G401.6 (cell line): ENCODE measurements at regions not wholly inside any gene's neighbourhood (a gene's known extent, or its start where the extent isn't known, plus 50 kb on each side); places are given as distances from the start of the nearest gene placed in this dataset.

Experiments used
- FAIRE-seq: peaks from 2 replicates; lab custom pipeline; 2012; peaks lifted over from hg19 to GRCh38; lab: Jason Lieb, UNC

DNA sequence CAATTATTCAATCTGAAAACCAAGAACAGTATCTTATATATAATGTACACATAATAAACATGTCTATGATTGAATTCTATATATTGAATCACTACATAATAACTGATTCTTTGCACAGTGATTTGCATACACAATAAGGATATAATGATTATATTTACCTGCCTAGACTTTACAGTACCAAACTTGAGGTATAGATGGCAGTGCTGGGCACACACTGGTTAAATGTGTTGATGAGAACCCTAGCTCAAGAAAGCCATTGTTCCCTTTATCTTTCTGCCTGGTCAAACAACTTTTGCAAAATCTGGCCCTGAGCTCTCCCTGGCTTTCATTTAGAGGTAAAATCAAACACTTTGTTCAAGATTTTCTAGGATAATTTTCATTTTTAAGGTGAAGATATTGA, 697.7 kb downstream of the TUSC7 start:
- peak; percentile 48 for FAIRE-seq

DNA sequence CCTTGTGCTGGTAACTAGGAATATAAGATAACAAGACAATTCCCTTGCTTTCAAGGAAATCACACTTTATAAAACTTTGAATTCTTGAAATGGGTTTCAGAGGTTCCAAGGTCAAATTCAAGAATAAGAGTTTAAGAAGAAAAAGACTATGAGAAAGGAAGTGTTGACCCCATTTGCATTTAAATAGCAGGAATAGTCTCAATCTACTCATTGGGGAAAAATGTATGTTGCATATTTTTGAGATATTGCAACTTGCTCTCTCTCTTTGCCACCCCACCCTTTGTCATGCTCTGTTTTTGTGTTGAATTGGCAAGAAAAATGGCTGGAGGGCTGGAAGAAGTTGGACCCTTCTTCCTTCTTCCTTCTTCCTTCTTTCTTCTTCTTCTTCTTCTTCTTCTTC, 699.2 kb downstream of the TUSC7 start:
- no peak for FAIRE-seq

GRCh38 chr3:117409256-117409655, 699.7 kb downstream of the TUSC7 start:
- FAIRE-seq: no peak

- no peak for FAIRE-seq
These were observed 700.3 kb downstream of the TUSC7 start for GRCh38 chr3:117409701-117410459.

GRCh38 chr3:117411971-117412370, 702.4 kb downstream of the TUSC7 start:
- no peak for FAIRE-seq

GRCh38 chr3:117417411-117417810, 707.8 kb downstream of the TUSC7 start:
- no peak for FAIRE-seq

GRCh38 chr3:117427081-117427480, 717.5 kb downstream of the TUSC7 start:
- FAIRE-seq: no peak

- FAIRE-seq: no peak
These were observed 723.8 kb downstream of the TUSC7 start for GRCh38 chr3:117433427-117433826.

DNA sequence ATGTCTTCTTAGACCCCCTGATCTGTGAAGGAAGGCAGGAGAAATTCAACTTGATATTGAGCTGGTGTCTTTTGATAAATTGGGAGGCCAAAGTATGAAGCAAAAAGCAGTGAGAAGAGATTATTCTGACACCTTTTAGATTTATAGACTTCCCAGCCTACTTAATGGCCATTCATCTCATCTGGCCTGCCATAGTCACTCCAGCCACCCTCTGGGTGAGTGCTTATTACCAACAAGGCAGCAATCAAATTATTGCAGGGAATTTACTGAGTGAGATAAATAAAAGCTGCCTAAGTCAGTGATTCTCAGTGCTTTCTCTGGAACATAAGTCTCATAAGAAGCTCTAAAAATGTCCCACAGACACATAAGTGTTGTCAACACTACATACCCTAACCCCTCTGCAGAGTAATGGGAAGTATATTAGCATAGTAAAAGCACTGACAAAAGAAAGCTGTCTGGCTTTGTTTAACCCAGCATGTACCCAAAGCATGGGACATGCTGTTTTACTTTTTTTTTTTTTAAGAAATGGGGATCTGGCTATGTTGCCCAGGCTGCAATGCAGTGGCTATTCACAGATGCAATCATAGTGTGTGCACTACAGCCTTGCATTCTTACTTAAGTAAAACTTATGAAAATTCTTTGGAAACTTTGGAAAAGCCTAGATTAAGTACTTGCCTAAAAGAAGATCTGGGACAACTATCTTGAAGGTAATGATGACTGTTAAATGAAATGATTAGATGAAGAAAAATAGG, 725.3 kb downstream of the TUSC7 start:
- FAIRE-seq: no peak

DNA sequence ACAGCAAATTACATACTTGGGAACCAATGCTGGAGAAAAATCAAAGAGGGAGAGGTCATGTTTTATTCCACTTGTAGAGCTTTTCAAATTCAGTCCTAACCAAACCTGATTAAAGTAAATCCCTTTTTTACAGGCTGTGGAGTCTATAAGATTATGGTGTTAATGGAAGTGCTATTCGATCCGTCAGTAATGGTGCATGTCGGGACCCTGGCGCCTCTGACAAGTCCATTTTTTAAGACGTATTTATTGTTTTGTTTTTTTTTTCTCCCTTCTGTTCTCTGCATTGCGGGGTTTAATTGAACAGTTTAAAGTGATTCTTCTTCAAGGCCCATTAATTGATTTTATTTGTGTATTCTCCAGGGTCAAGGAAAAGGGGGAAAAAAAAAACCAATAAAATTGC, 725.9 kb downstream of the TUSC7 start:
- FAIRE-seq: no peak

- no peak for FAIRE-seq
These were observed 730.2 kb downstream of the TUSC7 start for GRCh38 chr3:117439812-117440211.

DNA sequence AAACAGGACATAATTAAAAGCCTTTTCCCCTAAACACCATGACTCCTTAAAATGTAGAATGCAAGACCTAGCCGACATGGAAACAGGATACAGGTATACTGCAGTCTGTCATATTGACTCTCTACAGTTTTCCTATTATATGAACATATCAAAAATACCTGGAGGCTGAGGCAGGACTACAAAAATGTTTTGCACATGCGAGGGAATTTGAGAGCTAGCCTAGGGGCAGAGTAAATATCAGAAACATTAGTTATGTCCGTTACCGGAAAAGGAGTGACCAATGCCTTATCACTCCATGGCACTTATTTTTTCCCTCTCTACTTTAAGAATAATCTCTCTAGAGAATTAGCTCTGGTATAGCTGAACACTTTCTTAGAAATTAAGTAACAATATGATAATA, 732.3 kb downstream of the TUSC7 start:
- no peak for FAIRE-seq

DNA sequence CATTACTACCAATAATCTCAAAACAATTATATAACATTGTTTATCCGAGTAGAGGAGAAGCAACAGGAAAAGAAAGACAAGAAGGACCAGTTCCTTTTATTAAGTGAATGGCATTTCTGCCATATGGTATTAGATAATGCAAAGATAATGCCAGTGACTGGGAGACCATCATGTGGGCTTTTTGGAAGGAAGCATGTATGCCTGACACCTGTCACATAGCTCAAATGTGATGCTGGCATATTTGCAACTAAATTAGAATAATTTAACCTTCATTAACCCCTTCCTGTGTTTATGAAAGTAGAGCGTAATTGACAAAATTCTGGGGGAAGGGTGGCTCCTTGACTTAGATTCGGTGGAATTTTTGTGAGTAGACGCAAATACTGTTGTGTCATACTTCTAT, 733.0 kb downstream of the TUSC7 start:
- no peak for FAIRE-seq

GRCh38 chr3:117443014-117443413, 733.4 kb downstream of the TUSC7 start:
- FAIRE-seq: no peak

DNA sequence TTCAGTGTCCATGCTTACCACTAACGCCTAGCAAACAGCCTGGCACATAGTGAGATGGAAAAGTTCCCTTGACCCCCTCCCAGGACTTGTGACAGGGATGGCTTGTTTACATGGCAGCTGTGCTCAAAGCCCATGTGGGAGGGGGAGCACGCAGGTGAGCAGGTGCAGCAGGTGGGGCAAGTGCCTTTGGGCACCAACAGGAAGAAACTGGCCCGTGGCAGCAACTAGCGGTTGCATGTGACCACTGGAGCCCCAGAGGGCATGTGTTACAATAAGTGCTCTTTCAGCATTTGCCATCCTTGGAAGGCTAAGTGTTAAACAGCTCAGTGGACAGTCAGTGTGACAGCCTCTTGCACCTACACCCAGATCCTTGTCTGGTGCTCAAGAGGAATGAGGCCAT, 734.6 kb downstream of the TUSC7 start:
- FAIRE-seq: no peak

DNA sequence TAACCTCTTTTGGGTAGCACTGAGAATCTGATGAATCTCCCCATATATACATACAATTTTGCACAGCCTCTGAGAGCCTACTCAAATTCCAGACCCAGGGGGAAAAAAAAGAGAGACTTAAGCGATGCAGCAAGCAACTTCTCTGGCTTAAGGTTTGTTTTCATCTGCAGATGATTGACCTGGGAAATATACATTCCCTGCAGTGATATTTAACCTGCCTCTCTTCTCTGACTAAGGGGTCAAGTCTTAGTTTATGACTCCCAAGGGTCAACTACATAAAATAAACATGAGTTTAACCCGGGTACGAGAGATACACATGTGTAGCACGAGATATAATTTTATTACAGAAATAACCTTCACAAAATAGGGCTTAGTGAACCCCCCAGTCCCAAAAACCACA, 737.8 kb downstream of the TUSC7 start:
- no peak for FAIRE-seq

DNA sequence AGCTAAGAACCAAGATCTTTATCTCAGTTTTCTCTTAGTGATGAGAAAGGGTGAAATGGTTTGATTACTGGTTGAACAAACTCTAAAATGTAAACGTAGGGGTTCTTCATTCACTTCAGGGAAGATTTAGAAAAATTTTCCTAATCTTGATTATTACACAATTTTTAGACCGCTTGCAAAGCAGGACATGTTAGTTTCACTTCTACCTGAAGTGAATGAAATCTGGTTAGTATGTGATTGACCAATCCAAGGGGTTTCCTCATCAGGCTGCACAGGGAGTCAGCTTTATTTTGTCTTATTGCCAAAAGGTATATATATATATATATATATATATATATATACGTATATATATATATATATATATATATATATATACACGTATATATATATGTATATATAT, 740.4 kb downstream of the TUSC7 start:
- no peak for FAIRE-seq

GRCh38 chr3:117454254-117454653, 744.7 kb downstream of the TUSC7 start:
- FAIRE-seq: no peak

- FAIRE-seq: no peak
These were observed 745.3 kb downstream of the TUSC7 start for GRCh38 chr3:117454908-117455307.

GRCh38 chr3:117455782-117456181, 746.2 kb downstream of the TUSC7 start:
- no peak for FAIRE-seq

DNA sequence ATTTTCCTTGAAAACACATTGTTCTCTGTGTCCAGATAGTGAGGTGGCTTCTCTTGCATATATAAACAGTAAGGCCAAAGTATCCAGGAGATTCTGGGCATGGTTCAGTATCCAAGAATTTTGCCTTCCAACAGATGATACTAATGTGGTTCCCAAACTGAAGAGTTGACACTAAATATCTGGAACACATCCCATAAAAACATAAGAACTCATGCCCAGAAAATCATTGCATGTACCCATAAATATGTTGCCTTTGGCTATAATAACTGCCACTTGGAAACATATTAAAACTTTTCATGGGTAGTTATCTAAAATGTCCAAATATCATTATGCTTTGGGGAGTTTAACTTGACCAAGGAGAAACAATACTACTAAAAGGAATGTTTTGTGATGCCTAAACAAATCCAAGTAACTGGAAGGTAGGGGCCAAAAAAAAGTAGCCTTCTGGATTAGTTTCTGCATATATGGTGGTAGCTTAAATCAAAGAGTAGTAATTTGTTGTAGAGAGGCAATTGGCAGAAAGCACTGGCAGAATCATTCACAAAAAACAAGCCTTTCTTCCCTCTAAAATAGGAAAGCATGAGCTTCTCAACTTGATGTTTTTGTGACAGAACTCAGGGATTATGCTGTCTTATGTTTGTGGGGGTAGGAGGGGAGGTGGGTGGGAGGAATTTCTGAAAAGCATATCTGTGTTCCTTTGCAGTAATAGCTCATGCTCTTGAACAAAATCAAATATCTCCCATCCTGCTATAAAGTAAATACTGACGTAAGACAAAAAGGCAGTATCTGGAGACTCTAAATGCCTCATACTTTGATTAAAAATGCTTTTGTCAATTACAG, 753.9 kb downstream of the TUSC7 start:
- no peak for FAIRE-seq

- no peak for FAIRE-seq
These were observed 762.3 kb downstream of the TUSC7 start for GRCh38 chr3:117471831-117472230.

GRCh38 chr3:117473981-117474538, 764.5 kb downstream of the TUSC7 start:
- FAIRE-seq: no peak
